Muscle of back (tissue), 3 donors: ENCODE measurements at regions not wholly inside any gene's neighbourhood (a gene's known extent, or its start where the extent isn't known, plus 50 kb on each side); places are given as distances from the start of the nearest gene placed in this dataset.
A peak's percentile ranks its signal among the peaks of the same experiment; 100 is the strongest.

Experiments
- DNase-seq, 3 donors: peaks; one replicate each; pipeline versions ENCODE4 v3.0.0 to v3.0.0-alpha.2; 2013

DNA sequence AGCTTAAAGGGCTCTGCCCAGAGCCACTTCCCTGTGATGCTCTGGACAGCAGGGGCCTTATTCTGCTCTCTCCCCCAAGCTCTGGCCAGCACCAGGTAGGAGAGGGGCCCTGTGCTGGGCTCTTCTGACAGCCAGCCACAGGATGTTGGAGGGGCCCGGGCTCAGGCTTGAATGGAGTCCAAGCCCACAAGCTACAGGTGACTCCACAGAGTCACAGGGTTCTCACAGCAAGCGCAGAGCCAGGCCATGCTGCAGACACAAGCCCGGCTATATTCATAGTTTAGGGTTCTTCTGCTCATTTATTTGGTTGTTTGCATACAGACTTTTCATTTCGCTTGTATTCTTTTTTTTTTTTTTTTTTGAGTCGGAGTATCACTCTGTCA is 1392.8 kb downstream of the BRD1 start:
- DNase-seq: no peak

DNA sequence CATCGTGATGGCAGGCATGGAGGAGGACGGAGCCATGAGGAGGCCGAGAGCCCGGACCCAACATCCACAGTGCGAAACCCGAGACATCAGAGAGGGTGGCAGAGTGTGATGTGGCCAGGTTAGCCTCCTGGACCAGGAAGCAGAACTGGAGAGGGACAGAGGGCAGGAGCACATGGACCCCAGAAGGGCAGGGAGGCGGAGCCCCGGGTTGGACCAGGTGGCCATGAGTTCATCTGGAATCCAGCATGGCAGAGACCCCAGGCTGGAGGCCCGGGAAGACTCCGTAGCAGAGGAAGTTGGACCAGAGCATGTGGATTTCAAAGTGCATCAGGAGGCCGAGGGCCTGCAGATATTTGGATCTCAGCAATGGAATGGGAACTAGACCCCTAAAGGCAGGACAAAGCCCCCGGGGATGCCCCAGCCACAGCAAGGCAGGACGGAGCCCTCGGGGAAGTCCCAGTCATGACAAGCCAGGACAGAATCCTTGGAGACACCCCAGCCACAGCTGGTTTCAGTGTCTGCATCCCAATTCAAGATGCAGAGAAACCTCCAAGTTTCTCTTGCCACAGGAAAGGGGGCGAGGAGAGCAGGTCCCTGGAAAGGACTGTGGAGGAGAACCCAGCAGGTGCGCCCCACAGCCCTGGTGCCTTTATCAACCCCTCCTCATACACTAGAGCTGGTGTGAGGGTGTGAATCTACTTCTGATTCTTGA is 1393.4 kb downstream of the BRD1 start:
- no peak for DNase-seq

DNA sequence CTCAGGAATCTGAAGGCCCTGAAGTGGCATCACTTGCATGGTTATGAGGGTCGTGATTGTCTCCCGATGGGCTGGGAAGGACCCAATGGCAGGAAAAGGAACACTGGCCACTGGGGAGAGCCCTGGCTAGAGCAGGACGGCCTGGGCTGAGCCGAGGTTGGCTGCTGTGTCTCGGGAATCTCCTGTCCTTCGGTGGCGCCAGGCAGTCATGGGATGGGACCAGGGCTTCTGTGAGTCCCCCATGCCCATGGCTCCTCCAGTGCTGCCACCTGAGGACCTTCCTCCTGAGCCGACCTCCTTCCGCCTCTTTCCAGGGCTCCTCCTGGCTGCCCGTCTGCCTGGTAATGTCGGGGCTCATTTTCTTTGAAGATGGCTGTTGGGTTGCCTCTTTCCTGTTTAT is 1394.0 kb downstream of the BRD1 start:
- no peak for DNase-seq

DNA sequence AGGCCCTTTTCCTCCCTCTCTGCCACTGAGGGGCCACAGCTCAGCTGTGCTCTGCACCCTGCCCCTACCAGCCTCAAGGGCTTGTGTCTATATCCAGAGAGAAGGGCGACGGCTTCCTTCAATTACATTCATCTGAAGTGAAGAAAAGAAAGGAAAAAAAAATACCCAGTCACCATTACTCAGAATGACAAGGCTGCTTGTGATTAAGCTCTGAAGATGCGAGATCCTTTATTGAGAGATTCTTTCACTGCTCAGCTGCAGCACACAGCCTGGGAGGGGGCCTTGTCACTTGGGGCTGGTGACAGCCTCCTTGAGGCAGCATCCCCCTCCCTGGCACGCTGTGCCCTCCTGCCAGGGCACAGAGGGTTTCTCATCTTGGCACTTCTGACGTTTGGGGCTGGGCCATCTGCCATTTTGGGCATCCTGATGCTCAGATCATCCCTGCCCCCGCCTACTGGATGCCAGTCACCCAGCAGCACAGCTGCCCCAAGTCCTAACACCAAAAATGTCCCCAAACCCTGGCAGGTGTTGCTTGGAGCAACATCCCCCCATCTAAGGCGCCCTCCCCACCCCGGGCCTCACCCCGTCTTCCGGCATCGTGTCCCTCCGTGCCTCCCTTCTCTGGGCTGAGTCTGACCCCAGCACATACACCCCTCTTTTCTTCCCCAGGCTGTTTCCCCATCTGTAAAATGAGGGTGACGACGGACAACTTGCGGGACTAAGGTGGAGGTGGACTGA is 1394.7 kb downstream of the BRD1 start:
- DNase-seq: no peak

DNA sequence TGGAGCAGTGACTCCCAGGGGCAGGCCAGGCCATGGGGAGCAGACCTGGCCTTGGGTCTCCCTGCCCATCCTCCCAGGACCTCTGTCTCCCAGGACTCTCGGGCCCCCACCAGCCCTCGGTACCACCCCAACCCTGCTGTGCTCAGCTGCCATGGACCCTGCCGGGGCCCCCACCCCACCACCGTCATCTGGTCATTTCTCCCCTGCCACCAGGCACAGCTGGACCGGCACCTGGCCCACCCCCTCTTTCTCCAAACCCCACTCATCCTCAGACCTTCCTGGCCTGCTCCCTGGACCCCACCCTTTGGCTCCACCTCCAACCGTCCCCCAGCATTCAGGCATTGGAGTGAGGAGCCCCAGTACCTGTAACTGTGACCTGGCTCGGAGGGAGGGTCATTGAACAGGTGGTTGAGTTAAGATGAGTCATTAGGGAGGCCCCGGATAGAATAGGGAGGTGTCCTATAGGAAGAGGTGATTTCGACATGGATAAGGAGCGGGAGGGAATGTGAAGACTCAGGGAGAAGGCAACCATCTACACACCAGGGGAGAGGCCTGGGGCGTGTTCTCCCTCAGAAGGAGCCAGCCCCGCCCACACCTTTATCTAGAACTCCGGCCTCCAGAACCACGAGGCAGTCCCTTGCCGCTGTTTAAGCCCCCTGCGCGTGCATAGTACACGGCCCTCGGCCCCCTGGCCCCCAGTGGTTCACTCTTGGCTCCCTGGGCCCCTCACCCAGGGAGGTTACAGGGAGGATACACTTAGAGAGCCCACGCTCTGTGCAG is 1395.9 kb downstream of the BRD1 start:
- DNase-seq: no peak

DNA sequence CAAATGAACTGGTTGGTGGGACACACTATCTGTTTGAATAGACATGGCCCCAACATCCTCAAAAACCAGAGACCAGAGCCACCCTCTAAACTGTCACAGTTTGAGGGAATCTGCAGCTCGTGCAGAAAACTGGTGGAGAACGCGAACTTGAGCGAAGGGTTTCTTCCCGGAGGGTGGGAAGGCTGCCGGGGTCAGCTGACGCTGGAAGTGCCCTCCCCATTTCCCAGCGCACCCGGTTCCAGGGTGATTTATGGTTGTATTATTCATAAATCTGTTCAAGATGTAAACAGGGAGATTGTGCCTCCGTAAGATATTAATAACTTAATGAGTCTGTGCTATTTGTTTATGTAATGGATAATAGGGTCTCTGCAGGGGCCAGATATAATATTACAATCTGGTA is 1396.7 kb downstream of the BRD1 start:
- no peak for DNase-seq

DNA sequence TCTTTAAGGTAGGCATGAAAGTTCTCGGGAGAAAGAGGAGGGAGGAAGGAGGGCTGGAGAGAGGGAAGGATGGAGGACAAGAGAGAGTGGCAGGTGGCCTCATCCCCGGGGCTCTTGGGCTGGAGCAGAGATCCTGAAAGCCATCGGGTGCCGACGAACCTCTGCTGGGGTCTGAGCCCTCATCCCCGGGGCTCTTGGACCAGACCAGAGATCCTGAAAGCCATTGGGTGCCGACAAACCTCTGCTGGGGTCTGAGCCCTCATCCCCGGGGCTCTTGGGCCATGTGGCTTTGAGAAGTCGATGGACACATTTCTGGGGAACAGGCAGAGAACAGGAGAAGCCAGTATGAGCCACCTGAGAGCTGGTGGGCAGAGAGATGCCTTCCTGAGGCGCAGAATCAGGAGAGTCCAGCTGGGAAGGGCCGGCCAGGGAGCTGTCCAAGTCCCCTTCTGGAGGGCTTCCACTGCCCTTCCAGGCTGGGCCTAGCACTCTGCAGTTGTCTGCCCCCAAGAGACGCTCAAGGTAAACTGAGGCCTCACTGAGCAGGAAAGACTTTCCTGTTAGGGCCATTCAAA is 1398.1 kb downstream of the BRD1 start:
- DNase-seq: no peak

DNA sequence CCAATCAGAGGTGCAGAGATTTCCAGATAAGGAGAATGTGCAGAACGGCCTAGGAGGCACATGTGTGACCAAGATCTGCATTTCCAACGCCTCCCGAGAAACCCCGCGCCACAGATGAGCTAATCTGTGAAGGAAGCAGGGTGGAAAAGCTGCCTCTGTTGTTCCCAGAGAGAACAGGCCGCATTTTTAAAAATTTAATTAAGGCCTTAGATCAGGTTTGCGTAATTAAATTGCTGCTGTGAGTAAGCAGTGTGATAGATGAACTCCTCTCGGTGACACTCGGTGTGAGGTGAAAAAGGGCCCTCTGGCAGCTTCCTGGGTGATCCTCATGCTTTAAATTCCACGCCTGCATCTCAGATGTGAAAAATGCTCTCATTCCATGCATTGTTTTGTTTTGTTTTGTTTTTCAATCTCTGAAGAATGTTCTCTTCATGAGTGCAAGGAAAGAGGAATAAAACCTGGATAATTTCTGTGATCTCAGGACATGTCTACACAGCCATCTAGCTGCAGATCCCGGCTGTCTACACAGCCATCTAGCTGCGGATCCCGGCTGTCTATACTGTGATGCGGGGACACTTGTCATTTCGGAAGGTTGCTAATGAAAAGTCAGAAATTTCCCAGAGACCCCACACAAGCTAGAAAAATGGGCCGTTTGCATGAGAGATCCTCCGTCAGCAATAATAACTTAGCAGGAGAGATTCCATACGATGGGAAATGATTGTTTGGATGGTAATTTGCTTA is 1398.9 kb downstream of the BRD1 start:
- DNase-seq: peak in 1 of 3 donors; percentile 75

DNA sequence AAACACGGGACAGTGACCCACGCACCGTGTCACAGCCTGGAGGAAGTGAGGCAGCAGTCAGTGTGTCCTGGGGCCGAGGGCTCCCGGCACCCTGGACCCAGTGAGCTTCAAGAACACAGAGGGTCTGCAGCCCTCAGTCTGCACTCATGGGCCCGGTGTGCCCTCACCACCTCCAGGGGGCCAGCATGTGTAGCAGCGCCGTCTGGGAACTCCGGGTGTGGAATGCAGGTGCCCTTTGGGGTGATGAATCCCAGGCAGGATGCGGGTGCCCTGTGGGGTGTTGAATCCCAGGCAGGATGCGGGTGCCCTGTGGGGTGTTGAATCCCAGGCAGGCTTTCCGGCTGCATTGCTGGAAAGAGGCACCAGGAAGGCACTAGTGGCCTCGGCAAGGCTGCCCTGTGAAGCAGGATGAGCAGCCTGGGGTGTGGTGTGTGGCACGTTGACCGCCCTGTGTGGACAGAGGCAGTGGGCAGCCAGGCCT is 1399.9 kb downstream of the BRD1 start:
- no peak for DNase-seq

DNA sequence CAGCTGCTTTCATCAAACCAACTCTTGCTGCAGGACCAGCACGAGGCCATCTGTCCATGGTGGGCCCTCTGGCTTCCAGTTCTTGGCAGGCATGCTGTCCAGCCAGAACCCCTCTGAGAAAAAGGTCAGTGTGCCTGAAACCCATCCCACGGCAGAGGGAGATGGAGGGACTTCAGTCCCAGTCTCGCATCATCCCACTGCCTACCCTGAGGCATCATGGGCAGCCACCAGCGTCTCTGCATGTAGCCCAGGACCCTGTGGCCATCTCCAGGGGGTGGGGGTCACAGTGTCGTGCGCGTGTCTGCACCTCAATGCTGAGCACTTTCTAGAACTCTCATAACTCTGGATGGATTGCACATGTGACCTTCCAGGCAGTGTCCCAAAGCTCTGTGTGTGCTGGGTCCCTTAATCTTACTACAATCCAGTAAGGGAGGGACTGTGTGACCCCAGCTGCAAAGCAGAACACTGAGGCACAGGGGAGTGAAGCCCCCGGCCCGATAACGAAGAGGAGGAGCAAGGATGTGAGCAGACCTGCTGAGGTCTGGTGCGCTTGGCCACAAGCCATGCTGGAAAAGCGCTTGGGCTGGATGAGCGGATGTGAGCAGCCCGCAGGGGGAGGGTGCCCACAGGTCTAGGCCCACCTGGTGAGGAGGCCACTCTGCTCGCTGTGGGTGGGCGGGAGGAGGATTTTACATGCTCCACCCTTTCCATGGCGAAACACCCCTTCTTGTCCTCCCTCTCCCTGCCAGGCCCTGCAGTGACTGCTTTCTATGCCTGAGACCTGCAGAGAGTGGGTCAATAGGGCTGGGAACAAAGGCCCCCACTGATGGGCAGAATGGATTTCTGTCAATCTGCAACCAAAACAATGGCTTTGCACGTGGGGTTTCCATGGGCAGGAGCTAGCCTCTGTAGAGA is 1401.0 kb downstream of the BRD1 start:
- no peak for DNase-seq

DNA sequence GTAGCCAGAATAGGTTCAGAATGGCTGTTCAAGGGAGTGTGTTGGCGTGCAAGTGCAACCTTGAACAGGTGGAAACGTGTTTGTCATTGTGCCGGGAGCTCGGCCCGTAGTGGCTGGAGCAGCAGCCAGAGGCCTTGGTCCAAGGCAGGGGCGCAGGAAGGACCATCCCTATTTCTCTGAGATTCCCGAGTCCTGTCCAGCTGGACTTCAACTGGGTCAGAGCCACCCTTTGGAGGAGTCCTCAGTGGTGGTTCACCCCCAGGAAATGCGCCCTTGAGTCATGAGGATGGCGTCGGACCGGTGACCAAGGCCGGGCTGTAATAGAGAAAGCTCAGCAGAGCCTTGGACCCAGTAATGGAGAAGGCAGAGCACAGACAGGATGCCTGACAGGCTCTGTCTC is 1402.0 kb downstream of the BRD1 start:
- DNase-seq: no peak

DNA sequence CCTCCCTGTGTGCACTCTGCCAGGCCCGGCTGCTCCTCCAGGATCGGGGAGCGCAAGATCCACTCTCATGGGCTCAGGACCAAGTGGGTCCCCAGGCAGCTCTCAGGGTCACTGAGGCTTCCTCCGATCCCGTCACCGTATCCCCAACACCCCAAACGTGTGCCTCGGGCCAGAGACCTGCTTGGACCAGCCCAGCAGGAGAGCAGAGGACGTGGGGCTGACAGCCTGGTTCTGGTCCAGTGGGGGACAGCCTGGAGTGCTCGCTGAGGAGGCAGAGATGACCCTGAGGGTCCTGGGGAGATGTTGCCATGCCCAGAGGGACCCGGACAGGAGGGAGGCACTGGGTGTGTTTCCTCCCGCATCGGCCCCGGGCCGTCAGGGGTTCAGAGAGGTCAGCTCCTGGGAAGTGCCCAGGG is 1402.6 kb downstream of the BRD1 start:
- DNase-seq: no peak

DNA sequence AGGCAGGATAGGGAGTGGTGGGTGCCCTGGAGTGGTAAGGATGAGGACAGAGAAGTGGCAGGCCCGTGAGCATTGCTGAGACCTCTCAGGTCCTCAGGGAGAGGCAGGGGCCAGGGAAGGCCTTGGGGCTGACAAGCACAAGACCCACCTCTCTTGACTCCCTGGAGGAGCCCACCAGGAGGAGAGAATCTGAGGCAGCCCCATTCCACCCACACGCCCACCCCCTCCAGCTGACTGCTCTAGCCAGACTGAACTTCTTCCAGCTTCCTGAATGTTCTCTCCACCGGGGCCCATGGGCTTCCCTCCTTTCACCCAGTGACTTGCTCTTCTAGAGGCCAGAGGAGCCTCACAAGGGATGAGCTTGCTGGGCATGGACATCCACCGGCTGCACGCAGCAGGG is 1403.0 kb downstream of the BRD1 start:
- no peak for DNase-seq

DNA sequence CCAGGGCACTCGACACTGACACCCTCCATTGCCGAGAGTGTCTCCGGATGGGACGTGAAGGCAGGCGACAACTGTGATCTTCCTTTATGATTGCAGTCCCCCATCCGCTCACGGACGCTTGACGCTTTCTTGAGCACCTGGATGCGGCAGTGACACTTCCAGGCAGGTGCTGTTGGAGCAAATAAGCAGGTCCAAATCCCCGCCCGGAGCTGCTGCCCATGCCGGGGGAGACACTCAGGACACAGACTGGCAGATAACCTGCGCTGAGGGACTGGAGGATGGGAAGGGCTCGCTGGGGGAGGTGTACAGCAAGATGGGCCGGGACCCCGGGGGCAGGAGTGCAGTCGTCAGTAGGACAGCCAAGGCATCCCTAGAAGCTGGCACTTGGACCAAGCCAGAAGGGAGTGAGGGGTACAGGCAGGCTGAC is 1403.5 kb downstream of the BRD1 start:
- DNase-seq: no peak

DNA sequence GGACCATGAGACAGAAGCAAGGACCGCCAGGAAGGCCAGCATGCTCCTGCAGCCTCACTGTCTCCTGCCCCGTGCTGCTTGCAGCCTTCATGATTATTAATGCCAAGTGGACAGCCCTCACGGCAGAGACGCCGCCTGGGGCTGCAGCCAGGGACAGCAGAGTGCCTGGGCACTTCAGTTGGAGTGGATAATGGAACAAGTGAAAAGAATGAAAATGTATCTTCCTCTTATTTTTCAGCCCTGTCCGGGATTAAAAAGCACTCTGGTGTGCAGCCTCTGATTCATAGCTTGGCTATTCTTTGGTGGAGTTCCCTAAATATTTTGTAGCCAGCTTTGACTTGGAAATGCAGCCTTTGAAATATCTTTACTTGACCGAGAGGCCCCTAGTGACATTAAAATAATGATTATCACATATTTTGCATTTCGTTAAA is 1404.2 kb downstream of the BRD1 start:
- DNase-seq: peak in 1 of 3 donors; percentile 9

DNA sequence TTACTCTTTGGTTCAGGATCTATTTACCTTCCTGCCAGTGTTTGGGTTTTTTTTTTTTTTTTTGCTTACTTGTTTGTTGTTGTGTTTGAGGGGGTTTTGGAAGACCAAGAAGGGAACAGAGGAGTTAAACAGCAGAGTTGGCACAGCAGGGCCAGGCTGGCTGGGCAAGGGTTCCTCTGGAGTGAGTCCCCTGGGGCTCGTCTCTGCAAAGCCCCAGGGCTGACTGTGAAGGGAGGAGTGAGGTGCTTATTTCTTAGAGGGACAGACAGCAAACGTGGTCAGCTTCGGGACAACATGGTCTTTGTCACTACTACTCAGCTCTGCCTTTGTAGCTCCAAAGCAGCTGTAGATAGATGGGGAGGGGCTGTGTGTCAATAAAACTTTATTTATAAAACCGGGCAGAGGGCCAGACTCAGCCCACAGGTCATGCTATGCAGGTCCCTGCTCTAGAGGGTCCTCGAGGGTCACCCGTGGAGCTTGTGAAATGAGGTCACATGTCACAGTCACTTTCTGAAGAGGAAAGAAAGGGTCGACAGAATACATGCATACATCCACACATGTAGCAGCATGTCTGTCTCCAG is 1404.7 kb downstream of the BRD1 start:
- DNase-seq: no peak

DNA sequence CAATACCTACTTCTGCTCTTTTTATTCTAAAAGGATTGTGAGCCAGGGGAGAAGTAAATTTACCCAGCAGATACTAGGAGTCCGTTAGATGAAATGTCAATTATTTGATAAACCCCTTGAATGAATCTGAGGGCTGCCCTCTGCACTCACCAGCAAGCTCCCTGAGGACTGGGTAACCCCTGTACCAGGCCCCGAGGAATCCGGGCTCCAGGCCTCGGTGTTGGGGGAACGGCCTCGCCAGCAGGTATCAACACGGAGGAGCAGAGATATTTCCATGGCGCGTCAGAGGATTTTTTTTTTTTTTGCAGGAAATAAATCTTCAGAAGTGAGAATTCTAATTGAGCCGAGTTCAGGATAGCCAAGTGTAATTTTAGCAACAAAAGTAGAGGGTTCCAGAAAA is 1408.8 kb downstream of the BRD1 start:
- no peak for DNase-seq

DNA sequence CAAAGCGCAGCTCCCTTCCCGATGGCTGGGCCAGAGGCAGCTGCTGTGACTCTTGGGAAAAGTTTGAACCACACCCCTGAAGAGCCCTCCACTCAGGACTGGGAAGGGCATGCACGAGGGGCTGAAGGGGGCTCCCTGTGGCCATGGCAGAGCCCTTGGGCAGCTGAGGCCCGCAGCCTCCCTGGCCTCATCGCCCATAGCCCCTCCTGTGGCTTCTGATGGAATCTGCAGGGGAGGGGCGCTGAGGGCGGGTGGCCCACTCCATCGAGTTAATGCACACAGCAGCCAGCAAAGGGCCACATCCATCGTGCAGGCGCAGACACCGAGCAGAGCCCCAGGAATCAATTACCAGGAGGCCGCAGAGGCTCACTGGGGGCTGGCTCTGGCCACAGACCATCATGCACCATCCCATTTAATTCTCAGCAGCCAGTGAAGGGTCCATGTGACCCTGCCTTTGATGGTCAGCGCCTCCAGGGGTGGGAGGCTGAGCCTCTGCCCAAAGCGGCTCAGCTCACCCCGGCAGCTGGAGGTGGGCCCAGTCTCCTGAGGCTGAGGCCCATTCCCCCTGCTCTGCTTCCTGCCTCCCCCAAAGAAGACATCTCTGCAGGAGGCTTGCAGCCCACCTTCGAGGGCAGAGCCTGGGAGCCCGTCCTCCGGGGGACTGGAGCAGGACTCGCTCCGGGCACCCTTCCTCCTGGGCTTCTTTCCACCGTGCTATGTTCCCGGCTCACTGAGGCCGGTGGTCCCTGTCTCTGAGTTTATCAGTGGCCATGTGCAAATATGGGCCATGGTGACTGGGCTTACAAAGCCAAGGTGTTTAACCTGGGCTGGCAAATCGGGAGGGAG is 1410.2 kb downstream of the BRD1 start:
- no peak for DNase-seq
